DLD1 (cell line): ENCODE measurements at regions not wholly inside any gene's neighbourhood (a gene's known extent, or its start where the extent isn't known, plus 50 kb on each side); places are given as distances from the start of the nearest gene placed in this dataset.

Experiments
- in situ Hi-C: cut with HindIII; loops from 2 replicates; pipeline ENCODE4 v1.10.0; 2017; ENCODE audit warnings: low sequenced_read_pairs

- in situ Hi-C loops = no loop called here
These were observed 155.4 kb upstream of the TPM1 start for GRCh38 chr15:62887113-62887570.

DNA sequence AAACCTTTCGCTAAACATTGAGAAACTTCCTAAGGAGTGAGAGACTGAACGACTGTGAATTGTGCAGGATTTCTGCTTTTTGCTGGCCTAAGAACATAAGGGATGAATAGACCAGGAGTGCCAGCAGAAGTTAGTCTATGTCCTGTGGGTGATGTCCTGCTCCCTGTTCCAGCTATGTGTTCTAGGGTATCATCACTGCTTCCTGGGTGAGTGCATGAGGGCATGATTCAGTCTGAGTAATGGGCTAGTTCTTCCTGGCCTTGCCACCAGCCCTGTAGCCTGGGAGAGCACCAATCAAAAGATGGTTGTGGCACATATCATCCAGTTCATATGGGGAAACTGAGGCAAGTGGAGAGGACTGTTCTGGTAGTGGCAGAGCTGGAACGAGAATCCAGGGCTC lies 153.9 kb upstream of the TPM1 start:
- in situ Hi-C loops = no loop called here

DNA sequence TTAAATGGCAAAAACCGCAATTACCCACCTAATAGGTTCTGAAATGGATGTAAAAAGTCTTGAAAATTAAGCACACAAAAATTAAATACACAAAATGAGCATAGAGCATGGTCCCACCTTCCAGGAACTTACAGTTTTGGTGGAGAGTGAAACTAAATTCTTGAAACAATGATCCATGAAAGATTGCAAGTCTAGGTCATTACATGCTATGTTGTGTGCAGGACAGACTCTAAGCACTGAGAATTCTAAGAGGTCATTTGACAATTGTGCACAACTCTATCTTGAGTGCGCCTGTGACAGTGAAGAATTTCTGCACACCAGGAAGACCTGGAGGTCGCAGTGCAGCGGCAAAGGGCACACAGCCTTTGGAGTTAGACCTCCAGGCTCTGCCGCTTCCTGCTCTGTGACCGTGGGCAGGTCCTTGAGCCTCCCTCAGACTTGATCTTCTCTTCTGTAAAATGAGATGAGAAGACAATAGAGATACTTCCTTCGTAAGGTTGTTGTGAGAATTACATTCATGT lies 153.3 kb upstream of the TPM1 start:
- in situ Hi-C loops = no loop called here

DNA sequence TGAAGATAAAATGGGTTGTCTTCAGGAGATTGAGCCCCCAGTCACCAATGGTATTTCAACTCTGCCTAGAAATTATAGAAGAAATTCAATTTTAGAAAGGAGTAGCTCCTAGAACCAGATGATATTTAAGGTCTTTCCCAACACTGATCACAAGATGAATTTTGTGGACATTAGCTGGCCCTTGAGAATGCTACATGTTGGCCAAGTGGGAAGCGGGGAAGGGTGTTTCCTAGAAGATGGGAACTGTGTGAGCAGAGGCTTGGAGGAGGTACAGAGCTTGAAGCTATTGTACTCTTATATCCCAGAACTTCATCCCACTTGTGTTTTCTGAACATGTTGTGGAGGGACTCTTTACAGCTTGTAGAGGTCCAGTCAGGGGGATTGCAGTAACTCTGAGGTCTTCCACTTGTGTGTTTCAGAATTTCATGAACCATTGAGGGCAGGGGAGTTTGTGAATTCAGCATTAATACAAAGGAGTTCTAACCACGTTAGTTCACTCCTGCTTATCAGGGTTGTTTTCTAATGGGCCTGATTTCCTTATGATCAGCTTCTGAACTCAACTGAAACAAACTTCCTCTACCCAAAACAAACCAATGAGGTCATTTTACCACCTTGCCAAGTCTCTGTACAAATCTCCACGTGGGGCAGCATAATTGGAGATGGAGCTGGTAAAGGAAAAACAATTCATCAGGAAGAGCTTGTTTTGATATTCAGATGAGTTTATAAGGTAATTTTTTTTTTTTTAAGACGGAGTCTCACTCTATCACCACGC lies 152.6 kb upstream of the TPM1 start:
- in situ Hi-C loops = no loop called here

GRCh38 chr15:62894322-62895085 lies 148.0 kb upstream of the TPM1 start:
- in situ Hi-C loops = loop anchor here (5.0 kb wide), 1 partner anchor 62 kb away; no protein-coding TSS in a partner anchor

DNA sequence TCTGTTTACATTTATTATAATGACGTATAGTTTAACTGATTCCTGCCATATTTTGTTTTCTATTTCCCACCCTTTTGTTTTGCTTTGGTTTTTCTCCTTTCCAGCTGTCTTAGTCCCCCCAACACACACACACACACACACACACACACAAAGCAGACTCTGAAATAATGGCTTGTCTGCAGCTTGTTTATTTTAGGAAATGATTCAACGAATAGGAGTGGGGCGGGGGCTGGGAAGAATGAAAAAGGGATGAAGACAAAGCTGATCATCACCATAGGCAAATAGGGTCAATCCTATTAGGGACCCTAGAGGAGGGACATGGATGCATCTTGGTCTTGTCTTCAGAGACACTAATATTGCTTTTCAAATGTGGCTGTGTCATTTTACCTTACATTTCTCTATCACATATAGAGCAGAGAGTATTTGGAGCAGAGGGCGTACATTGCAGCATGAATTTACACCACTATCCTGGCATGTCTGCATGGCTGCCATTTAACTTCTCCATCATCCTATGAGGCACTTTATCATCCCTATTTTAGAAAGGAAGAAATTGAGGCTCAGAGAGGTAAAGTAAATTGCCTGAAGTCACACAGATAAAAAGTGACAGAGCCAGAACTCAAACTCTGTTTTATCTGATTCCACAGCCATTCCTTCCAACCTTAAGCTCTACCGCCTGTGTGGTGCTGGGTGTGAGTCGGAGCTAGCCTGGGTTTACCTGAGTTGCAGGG lies 147.2 kb upstream of the TPM1 start:
- in situ Hi-C loops = loop anchor here (5.0 kb wide), 1 partner anchor 63 kb away; no protein-coding TSS in a partner anchor

DNA sequence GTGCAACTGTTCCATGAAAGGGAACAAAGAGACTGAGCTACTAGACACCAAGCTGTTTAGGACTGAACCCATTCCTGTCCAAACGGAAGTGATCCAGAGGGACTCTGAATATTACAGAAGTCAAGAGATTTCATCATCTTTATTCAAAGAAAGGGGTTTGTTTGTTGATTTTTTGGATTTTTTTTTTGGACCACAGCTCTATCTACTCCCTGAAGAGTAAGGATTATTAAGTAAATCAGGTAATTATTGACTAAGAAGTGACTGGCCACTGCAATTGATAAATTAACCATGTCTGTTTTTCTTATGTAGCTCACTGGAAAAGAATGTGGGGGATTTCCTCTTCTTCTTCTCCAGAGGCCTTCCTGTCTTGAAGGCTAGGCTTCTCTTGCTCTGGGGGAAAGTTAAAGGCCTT lies 146.6 kb upstream of the TPM1 start:
- in situ Hi-C loops = loop anchor here (5.0 kb wide), 1 partner anchor 64 kb away; no protein-coding TSS in a partner anchor

DNA sequence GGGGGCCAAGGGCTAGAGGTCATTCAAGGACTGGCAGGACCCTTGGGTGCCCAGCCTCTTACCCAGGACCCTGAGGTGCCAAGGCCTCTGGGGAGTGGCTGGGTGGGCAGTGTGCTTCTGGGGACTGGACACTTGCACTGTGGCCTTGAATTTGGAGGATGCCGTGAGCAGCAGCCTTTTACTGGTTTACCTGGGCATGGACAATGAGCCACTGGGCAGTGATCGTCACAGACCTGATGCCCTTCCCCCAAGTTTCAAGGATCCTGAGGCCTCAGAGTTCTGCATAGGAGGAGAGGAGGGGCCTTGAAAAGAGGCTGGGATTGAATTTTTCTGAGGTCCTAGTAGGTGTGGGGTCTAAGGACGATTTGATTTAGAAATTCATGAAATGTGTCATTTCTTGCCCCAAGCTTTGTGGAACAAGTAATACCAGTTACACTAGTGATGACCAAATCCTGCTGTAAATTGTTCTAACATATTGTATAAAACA lies 146.1 kb upstream of the TPM1 start:
- in situ Hi-C loops = loop anchor here (5.0 kb wide), 1 partner anchor 64 kb away; no protein-coding TSS in a partner anchor

DNA sequence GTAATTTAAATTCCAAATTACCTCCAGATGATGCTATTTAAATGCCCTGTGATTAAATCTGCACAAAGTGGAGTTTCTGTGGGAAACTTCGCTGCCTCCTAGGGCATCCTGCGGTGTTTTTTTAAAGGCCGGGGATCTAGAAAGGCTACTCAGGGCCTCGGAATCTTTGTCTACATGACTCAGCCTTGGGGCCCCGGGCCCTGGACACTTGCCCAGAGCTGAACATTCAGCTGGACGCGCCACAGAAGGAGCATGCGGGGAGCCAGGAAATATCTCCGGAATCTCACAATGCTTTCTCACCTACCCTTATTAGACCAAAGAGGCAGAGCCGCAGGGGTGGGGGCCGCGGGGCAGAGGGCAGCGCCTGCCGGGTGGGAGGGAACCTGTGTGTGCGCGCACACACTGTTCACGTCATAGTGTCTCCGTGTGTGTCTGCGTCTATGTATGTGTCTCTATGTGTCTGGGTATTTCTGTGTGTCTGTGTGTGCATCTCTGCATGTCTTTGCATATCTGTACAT lies 145.5 kb upstream of the TPM1 start:
- in situ Hi-C loops = loop anchor here (5.0 kb wide), 1 partner anchor 65 kb away; no protein-coding TSS in a partner anchor

GRCh38 chr15:62897634-62898033 lies 144.9 kb upstream of the TPM1 start:
- in situ Hi-C loops = loop anchor here (5.0 kb wide), 1 partner anchor 65 kb away; no protein-coding TSS in a partner anchor

DNA sequence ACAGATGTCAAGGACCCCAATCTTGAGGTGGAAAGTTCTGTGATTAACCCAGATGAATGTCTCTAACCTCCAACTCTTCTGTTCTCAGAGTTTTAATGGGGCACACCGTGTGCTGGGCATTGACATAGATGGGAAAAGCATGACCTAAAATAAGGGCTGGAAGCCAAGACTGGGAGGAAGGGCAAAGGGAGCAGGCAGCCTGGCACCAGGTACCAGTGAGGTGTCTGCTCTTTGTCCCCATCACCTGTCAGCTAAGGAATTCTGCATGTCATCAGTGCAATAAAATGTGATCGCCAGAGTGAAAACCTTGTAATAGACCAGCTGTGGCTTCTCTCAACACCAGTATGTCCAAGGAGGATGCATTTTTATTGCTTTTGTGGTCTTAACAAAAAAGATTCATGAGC lies 143.5 kb upstream of the TPM1 start:
- in situ Hi-C loops = loop anchor here (5.0 kb wide), 1 partner anchor 67 kb away; no protein-coding TSS in a partner anchor

DNA sequence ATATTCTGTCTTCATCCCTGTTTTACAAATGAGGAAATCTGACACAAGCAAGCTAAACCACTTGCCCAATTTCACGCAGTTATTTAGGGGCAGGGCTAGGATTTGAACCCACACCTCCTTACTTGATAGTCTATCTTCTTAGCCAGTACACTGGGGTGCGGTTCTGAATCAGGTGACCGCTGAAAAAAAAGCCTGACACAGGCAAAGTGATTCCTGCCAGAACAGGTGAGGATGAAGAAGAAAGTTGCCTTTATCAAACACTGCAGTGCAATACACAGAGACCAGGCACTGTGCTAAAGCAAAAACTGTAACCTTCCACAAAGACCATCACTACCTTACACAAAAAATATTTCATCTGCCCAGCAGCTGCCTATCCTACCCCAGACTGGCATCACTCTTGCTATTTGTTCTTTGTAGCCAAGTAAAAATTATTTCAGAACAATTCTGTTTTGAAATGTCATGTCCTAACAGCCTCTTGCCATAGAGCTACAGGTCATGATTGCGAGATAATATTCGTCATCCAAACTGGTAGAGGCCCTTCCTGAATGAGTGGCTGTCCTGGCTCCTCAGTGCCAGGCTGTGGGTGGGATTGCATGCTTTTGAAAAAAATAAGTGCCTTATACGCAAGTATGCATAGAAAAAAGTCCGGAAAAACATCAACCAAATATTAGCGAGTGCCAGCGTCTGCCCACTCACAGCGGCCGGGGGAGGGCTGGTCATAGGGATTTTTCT lies 142.3 kb upstream of the TPM1 start:
- in situ Hi-C loops = no loop called here

DNA sequence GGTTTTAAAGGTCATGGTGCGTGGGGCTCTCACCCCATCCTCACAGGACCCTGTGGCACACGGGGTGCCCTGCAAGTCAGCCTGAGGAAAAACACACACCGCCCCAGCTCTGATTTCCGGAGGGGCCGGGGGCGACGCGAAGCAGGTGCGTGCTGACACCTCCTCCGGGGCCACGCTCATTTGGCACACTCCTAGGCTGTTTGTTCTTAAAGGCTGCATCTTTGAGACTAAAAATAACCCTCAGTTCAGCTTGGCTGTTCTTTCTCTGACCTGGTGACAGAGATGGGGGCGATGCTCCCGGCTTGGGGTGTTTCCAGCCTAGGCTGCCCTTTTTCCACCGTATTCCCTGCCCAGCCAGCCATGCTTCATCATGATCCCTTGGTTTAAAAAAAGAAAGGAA lies 141.5 kb upstream of the TPM1 start:
- in situ Hi-C loops = no loop called here

GRCh38 chr15:62901909-62902546 lies 140.5 kb upstream of the TPM1 start:
- in situ Hi-C loops = no loop called here

DNA sequence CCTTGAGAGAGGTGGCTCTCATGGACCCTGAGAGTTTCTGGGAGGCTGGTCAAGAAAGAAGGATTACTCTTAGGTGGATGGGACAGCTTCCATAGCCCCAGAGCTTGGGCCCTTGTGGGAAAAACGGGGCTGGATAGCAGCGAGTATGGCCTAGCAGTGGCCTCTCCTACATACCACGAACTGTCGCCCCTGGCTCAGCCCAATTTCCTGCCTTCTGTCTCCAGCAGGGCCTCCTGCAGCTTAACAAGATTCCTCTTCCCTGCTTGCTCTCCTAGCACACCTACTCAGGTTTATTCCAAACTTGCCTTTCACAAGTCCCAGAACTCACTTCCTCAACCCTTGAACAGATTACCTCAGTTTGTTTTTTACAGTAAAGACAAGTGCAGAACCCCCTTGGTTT lies 139.7 kb upstream of the TPM1 start:
- in situ Hi-C loops = no loop called here

GRCh38 chr15:62903437-62903836 lies 139.1 kb upstream of the TPM1 start:
- in situ Hi-C loops = no loop called here

- in situ Hi-C loops = no loop called here
These were observed 138.3 kb upstream of the TPM1 start for GRCh38 chr15:62904041-62904910.

GRCh38 chr15:62906627-62907026 lies 135.9 kb upstream of the TPM1 start:
- in situ Hi-C loops = no loop called here
